LNCAP (cell line): ENCODE measurements at regions not wholly inside any gene's neighbourhood (a gene's known extent, or its start where the extent isn't known, plus 50 kb on each side); places are given as distances from the start of the nearest gene placed in this dataset.

ENCODE experiments used
- CTCF ChIP-seq: fragments of 450-650 bp; IDR thresholded peaks from 2 replicates; pipeline ENCODE4 v1.5.1; 2017; ENCODE audit warnings: mild to moderate bottlenecking

- no peak for TF ChIP-seq CTCF
These were observed 181.4 kb downstream of the IPMK start for GRCh38 chr10:58086144-58086762.

GRCh38 chr10:58082248-58082647 is 185.4 kb downstream of the IPMK start:
- no peak for TF ChIP-seq CTCF

GRCh38 chr10:58081353-58081752 is 186.3 kb downstream of the IPMK start:
- no peak for TF ChIP-seq CTCF

- TF ChIP-seq CTCF, result no peak
These were observed 188.2 kb downstream of the IPMK start for GRCh38 chr10:58079461-58079860.

- no peak for TF ChIP-seq CTCF
These were observed 195.1 kb downstream of the IPMK start for GRCh38 chr10:58072634-58073033.

- no peak for TF ChIP-seq CTCF
These were observed 196.7 kb downstream of the IPMK start for GRCh38 chr10:58070956-58071355.

- TF ChIP-seq CTCF, result no peak
These were observed 198.9 kb downstream of the IPMK start for GRCh38 chr10:58068809-58069208.

- TF ChIP-seq CTCF, result no peak
These were observed 200.7 kb downstream of the IPMK start for GRCh38 chr10:58066979-58067378.
